Breast epithelium (tissue), 3 donors: ENCODE measurements at regions not wholly inside any gene's neighbourhood (a gene's known extent, or its start where the extent isn't known, plus 50 kb on each side); places are given as distances from the start of the nearest gene placed in this dataset.

ENCODE experiments used
- POLR2A ChIP-seq: fragments of 450-650 bp; IDR thresholded peaks from one replicate; pipeline ENCODE4 v1.6.1; 2016; ENCODE audit warnings: antibody characterized with exemption, mild to moderate bottlenecking, moderate library complexity
- TF ChIP-seq, protein P1 (sequence below), 3 donors: fragments of 450-650 bp; IDR thresholded peaks; one replicate each; pipeline ENCODE4 v1.5.1; 2016 to 2017; ENCODE audit warnings: antibody characterized with exemption in 3 of 3, mild to moderate bottlenecking in 3 of 3, moderate library complexity in 3 of 3

DNA sequence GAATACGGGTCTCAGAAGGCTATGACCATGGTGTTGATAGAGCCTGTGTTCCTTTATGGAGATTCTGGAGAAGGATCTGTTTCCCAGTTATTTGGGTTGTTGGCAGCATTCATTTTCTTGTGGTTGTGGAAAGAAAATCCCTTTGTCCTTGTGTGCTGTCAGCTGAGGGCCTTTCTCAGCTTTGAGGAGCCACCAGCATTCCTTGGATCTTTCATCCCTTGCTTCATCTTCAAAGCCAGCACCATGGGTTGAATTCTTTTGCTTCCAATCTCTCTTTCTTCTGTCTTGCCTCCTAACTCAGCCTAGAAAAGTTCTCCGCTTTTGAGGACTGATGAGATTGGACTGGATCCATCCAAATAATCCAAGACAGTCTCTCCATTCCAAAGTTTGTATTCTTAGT is 103.2 kb upstream of the MMADHC start:
- TF ChIP-seq POLR2A, result no peak
- TF ChIP-seq, protein P1, sequence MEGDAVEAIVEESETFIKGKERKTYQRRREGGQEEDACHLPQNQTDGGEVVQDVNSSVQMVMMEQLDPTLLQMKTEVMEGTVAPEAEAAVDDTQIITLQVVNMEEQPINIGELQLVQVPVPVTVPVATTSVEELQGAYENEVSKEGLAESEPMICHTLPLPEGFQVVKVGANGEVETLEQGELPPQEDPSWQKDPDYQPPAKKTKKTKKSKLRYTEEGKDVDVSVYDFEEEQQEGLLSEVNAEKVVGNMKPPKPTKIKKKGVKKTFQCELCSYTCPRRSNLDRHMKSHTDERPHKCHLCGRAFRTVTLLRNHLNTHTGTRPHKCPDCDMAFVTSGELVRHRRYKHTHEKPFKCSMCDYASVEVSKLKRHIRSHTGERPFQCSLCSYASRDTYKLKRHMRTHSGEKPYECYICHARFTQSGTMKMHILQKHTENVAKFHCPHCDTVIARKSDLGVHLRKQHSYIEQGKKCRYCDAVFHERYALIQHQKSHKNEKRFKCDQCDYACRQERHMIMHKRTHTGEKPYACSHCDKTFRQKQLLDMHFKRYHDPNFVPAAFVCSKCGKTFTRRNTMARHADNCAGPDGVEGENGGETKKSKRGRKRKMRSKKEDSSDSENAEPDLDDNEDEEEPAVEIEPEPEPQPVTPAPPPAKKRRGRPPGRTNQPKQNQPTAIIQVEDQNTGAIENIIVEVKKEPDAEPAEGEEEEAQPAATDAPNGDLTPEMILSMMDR (IDR thresholded peaks at IDR 0.05), result no peak
